ENCODE measurements at regions not wholly inside any gene's neighbourhood (a gene's known extent, or its start where the extent isn't known, plus 50 kb on each side); places are given as distances from the start of the nearest gene placed in this dataset.

DNA sequence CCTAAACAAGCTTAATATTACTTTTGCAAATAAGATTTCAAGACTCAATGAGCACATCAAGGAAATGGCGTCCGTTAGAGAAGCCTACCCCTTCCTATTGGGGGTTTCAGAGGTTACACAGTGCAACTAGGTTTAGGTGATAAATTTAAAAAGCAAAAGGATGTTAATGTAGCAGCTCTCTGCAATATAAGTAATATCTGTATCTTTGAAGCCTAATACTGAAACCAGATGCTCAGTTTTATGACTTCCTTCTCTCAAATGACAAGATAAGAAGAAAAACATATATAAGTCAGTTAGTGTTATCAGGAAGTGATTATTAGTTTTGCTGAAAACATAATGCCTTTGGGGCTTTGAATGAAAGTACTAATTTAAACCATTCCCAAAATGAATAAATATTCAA lies 54.3 kb upstream of the MED13 start:
- TF ChIP-seq SMAD3 (CRISPR knock-in tag; IDR thresholded peaks at IDR 0.05; ENCODE audit: borderline replicate concordance) = no peak
- TF ChIP-seq FOXJ3 (CRISPR knock-in tag; IDR thresholded peaks at IDR 0.05; ENCODE audit: borderline replicate concordance) = no peak

All from WTC11 (cell line).